Astrocyte (in vitro differentiated cells and primary cell): ENCODE measurements at regions not wholly inside any gene's neighbourhood (a gene's known extent, or its start where the extent isn't known, plus 50 kb on each side); places are given as distances from the start of the nearest gene placed in this dataset.

Experiments used
- EZH2 ChIP-seq: IDR thresholded peaks from 2 replicates; pipeline ENCODE4 v1.6.1; 2012; ENCODE audit warnings: mild to moderate bottlenecking, low read length, inconsistent platforms; ENCODE audit not compliant: insufficient read depth
- TF ChIP-seq, protein P1 (sequence below): IDR thresholded peaks from 2 replicates; pipeline ENCODE4 v1.5.1; 2011; ENCODE audit warnings: low read depth, mild to moderate bottlenecking, inconsistent platforms, low read length, moderate library complexity; ENCODE audit not compliant: insufficient read depth

DNA sequence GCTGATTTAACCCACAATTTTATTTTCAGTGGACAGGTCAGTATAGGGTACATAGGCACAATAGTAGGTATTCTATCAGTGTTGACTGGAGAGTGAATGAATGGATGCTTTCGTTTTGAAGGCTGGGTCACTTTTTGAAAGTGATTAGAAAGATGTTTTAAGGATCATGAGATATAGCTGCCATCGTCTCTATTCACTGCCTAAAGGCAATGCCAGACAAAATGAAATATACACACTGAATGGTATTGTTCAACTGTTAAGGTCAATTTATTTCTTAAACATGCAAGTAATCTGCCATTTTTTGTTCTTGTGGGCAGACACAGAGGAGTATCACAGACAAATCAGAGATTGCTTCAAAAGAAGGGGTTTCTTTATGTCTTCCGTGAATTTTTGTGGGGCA is 395.3 kb downstream of the VGLL3 start:
- TF ChIP-seq, protein P1, sequence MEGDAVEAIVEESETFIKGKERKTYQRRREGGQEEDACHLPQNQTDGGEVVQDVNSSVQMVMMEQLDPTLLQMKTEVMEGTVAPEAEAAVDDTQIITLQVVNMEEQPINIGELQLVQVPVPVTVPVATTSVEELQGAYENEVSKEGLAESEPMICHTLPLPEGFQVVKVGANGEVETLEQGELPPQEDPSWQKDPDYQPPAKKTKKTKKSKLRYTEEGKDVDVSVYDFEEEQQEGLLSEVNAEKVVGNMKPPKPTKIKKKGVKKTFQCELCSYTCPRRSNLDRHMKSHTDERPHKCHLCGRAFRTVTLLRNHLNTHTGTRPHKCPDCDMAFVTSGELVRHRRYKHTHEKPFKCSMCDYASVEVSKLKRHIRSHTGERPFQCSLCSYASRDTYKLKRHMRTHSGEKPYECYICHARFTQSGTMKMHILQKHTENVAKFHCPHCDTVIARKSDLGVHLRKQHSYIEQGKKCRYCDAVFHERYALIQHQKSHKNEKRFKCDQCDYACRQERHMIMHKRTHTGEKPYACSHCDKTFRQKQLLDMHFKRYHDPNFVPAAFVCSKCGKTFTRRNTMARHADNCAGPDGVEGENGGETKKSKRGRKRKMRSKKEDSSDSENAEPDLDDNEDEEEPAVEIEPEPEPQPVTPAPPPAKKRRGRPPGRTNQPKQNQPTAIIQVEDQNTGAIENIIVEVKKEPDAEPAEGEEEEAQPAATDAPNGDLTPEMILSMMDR = no peak
- TF ChIP-seq EZH2 = no peak
